Heart left ventricle (tissue), 13 donors: ENCODE measurements at regions not wholly inside any gene's neighbourhood (a gene's known extent, or its start where the extent isn't known, plus 50 kb on each side); places are given as distances from the start of the nearest gene placed in this dataset.

Source experiments
- POLR2A ChIP-seq, 2 donors: fragments of 450-650 bp; IDR thresholded peaks; one replicate each; pipeline ENCODE4 v1.6.1; 2017; ENCODE audit warnings: antibody characterized with exemption in 2 of 2, mild to moderate bottlenecking in 2 of 2, moderate library complexity in 2 of 2
- TF ChIP-seq, protein P1 (sequence below), 12 donors: fragments of 200-600 bp; sonication (generic) in 4 of 12; IDR thresholded peaks; one replicate each; pipeline versions ENCODE4 v1.5.0 to v1.8.0; 2018 to 2022; ENCODE audit warnings: antibody characterized with exemption in 12 of 12, mild to moderate bottlenecking in 5 of 12
- donor health status: ischemic (EF 13 %, LVEDD 7.1; RV severe dilation, severe dysfunction).
- donor health status: DM: no; HTN: yes; CAD: no.
- donor health status: DM: no; HTN: no; CAD: no.
- donor health status: ischemic (EF 25% LVEDD 6.9; RV normal size, moderate dysfunction).
- donor health status: ischemic (EF 25% LVEDD 5.7; RV mildly dilated, moderate dysfunction).
- donor health status: ischemic (EF 35%, LVEDD 5.7; RV mildly dilated, moderate dysfunction).
- donor health status: nonischemic (EF 11% LVEDD 7.7; RV severe dilation, severe dysfunction).
- donor health status: DM: yes; HTN: yes; CAD: no.
- donor health status: PGD.
- donor health status: ischemic (EF 29% LVEDD 5.4; RV normal size, mild dysfunction).
- donor health status: nonischemic (EF 23%, LVEDD 6.1; RV moderate dilation, normal function).

GRCh38 chr20:60447703-60448102 is 489.5 kb downstream of the CDH26 start:
- TF ChIP-seq POLR2A (IDR thresholded peaks at IDR 0.05), result no peak
- TF ChIP-seq, protein P1, sequence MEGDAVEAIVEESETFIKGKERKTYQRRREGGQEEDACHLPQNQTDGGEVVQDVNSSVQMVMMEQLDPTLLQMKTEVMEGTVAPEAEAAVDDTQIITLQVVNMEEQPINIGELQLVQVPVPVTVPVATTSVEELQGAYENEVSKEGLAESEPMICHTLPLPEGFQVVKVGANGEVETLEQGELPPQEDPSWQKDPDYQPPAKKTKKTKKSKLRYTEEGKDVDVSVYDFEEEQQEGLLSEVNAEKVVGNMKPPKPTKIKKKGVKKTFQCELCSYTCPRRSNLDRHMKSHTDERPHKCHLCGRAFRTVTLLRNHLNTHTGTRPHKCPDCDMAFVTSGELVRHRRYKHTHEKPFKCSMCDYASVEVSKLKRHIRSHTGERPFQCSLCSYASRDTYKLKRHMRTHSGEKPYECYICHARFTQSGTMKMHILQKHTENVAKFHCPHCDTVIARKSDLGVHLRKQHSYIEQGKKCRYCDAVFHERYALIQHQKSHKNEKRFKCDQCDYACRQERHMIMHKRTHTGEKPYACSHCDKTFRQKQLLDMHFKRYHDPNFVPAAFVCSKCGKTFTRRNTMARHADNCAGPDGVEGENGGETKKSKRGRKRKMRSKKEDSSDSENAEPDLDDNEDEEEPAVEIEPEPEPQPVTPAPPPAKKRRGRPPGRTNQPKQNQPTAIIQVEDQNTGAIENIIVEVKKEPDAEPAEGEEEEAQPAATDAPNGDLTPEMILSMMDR (IDR thresholded peaks at IDR 0.05), result no peak
